K562 (cell line): ENCODE measurements at regions not wholly inside any gene's neighbourhood (a gene's known extent, or its start where the extent isn't known, plus 50 kb on each side); places are given as distances from the start of the nearest gene placed in this dataset.

Experiments used
- CBX1 ChIP-seq: sonication (generic); IDR thresholded peaks from 2 replicates; pipeline ENCODE4 v1.6.1; 2016; ENCODE audit warnings: antibody characterized with exemption, low read depth, mild to moderate bottlenecking
- CHD2 ChIP-seq: IDR thresholded peaks from 2 replicates; pipeline ENCODE4 v1.6.1; 2011; ENCODE audit warnings: low read depth, low read length
- FOXA1 ChIP-seq: fragments of 450-650 bp; IDR thresholded peaks from 2 replicates; pipeline ENCODE4 v1.6.1; 2016; ENCODE audit warnings: mild to moderate bottlenecking, borderline replicate concordance
- GATA2 ChIP-seq: sonication (generic); formaldehyde crosslinking; IDR thresholded peaks from 2 replicates; pipeline ENCODE4 v1.4.0; 2020; ENCODE audit warnings: mild to moderate bottlenecking, missing genetic modification reagents
- HEY1 ChIP-seq: fragments of 250-450 bp; sonication (Bioruptor Pico); IDR thresholded peaks from 2 replicates; pipeline ENCODE4 v1.5.0; 2020; ENCODE audit warnings: mild to moderate bottlenecking, moderate library complexity, borderline replicate concordance
- HNRNPL ChIP-seq: fragments of 200-400 bp; formaldehyde crosslinking; IDR thresholded peaks from 2 replicates; pipeline ENCODE4 v1.6.1; 2017; ENCODE audit warnings: low read depth, mild to moderate bottlenecking, low read length
- NFYB ChIP-seq: IDR thresholded peaks from 2 replicates; pipeline ENCODE4 v1.6.1; 2011; ENCODE audit warnings: mild to moderate bottlenecking, moderate library complexity; ENCODE audit not compliant: insufficient read length; ENCODE audit errors: extremely low read depth
- TOE1 ChIP-seq, 2 experiments: fragments of 450-650 bp in 1 of 2; sonication (generic) in 1 of 2; formaldehyde crosslinking in 1 of 2; IDR thresholded peaks; 2 replicates each; pipeline versions ENCODE4 v1.7.1 to v1.8.0; 2016 to 2022; ENCODE audit warnings: borderline replicate concordance in 2 of 2, mild to moderate bottlenecking in 2 of 2, antibody characterized with exemption in 1 of 2, inconsistent platforms in 1 of 2, low read depth in 1 of 2, missing genetic modification reagents in 1 of 2, moderate library complexity in 1 of 2
- ZNF143 ChIP-seq: sonication (generic); formaldehyde crosslinking; IDR thresholded peaks from 2 replicates; pipeline ENCODE4 v1.9.0; 2022; ENCODE audit warnings: mild to moderate bottlenecking, missing genetic modification reagents
- TF ChIP-seq, protein P1 (sequence below): fragments of 250-450 bp; sonication (Bioruptor Pico); IDR thresholded peaks from 2 replicates; pipeline ENCODE4 v1.8.0; 2022; ENCODE audit warnings: inconsistent platforms
- TF ChIP-seq, protein P2 (sequence below): IDR thresholded peaks from 3 replicates; pipeline ENCODE4 v1.6.1; 2011; ENCODE audit warnings: borderline replicate concordance, mild to moderate bottlenecking, moderate library complexity; ENCODE audit not compliant: insufficient read length; ENCODE audit errors: extremely low read depth

DNA sequence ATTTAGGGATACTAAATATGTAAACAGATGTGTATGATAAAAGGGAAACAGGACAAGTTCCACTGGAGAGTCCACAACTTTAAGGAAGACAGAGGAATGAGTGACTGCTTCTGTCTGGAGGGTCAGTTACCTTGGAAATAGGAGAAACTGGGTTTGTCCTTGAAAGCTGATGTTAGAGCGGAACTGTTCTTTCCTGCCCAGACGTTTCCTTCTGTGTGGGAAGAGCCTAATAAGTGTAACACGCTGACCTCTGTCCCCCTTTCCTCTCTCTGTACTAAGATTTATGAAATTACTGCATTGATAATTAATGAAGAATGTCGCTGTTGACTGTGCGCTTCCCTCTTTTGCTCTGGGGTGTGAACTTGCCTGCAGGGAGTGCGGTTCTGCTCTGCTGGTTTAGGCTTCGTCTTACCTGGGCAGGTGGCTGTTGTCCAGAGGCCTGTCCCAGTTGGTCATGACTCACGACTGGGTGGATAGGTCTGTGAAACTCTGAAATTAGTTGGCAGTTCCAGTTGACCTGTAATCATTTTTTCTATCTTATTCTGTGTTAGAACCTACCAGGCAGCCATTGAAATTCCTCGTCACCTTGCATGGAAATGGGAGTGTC, 126.8 kb downstream of the MTRR start (continued):
- TF ChIP-seq TOE1 (IDR thresholded peaks at IDR 0.05; ENCODE audit: borderline replicate concordance): no peak
- TF ChIP-seq TOE1 (CRISPR knock-in tag; IDR thresholded peaks at IDR 0.05; ENCODE audit: borderline replicate concordance, low read depth): no peak
- no peak for TF ChIP-seq ZNF143 (CRISPR knock-in tag)
- TF ChIP-seq HNRNPL: no peak
- no peak for TF ChIP-seq NFYB
- no peak for TF ChIP-seq CBX1
- TF ChIP-seq GATA2 (CRISPR knock-in tag): no peak
- no peak for TF ChIP-seq CHD2
- TF ChIP-seq, protein P1, sequence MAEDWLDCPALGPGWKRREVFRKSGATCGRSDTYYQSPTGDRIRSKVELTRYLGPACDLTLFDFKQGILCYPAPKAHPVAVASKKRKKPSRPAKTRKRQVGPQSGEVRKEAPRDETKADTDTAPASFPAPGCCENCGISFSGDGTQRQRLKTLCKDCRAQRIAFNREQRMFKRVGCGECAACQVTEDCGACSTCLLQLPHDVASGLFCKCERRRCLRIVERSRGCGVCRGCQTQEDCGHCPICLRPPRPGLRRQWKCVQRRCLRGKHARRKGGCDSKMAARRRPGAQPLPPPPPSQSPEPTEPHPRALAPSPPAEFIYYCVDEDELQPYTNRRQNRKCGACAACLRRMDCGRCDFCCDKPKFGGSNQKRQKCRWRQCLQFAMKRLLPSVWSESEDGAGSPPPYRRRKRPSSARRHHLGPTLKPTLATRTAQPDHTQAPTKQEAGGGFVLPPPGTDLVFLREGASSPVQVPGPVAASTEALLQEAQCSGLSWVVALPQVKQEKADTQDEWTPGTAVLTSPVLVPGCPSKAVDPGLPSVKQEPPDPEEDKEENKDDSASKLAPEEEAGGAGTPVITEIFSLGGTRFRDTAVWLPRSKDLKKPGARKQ: no peak
- TF ChIP-seq HEY1 (CRISPR knock-in tag): no peak
- TF ChIP-seq FOXA1: no peak
- TF ChIP-seq, protein P2, sequence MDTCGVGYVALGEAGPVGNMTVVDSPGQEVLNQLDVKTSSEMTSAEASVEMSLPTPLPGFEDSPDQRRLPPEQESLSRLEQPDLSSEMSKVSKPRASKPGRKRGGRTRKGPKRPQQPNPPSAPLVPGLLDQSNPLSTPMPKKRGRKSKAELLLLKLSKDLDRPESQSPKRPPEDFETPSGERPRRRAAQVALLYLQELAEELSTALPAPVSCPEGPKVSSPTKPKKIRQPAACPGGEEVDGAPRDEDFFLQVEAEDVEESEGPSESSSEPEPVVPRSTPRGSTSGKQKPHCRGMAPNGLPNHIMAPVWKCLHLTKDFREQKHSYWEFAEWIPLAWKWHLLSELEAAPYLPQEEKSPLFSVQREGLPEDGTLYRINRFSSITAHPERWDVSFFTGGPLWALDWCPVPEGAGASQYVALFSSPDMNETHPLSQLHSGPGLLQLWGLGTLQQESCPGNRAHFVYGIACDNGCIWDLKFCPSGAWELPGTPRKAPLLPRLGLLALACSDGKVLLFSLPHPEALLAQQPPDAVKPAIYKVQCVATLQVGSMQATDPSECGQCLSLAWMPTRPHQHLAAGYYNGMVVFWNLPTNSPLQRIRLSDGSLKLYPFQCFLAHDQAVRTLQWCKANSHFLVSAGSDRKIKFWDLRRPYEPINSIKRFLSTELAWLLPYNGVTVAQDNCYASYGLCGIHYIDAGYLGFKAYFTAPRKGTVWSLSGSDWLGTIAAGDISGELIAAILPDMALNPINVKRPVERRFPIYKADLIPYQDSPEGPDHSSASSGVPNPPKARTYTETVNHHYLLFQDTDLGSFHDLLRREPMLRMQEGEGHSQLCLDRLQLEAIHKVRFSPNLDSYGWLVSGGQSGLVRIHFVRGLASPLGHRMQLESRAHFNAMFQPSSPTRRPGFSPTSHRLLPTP: no peak
